Adrenal gland (tissue), 9 donors: ENCODE measurements at regions not wholly inside any gene's neighbourhood (a gene's known extent, or its start where the extent isn't known, plus 50 kb on each side); places are given as distances from the start of the nearest gene placed in this dataset.

Experiments
- DNase-seq, 7 donors: peaks; one replicate each; pipeline ENCODE4 v3.0.0-alpha.2; 2019 to 2020
- H3K27ac ChIP-seq, 5 donors: fragments of 200-600 bp; sonication (generic) in 4 of 5; 1 replicate in 3 of 5; 2 replicates in 2 of 5; pipeline versions ENCODE4 v1.5.1 to v1.8.0; 2016 to 2020; ENCODE audit warnings: mild to moderate bottlenecking in 1 of 5
- H3K27me3 ChIP-seq: fragments of 200-600 bp; 2 replicates; pipeline ENCODE4 v1.8.0; 2021
- H3K36me3 ChIP-seq, 2 donors: fragments of 200-600 bp; replicated peaks in 1 of 2; 1 replicate in 1 of 2; 2 replicates in 1 of 2; pipeline versions ENCODE4 v1.5.1 to v1.8.0; 2018 to 2022
- H3K4me1 ChIP-seq, 2 donors: fragments of 200-600 bp; replicated peaks in 1 of 2; 1 replicate in 1 of 2; 2 replicates in 1 of 2; pipeline versions ENCODE4 v1.5.1 to v1.8.0; 2018 to 2021
- H3K4me3 ChIP-seq, 4 donors: fragments of 200-600 bp; sonication (generic) in 3 of 4; one replicate each; pipeline ENCODE4 v1.5.1; 2016 to 2018
- H3K9me3 ChIP-seq, 3 donors: fragments of 200-600 bp; sonication (generic) in 1 of 3; replicated peaks in 1 of 3; 1 replicate in 2 of 3; 2 replicates in 1 of 3; pipeline versions ENCODE4 v1.5.1 to v1.8.0; 2016 to 2021
- CTCF ChIP-seq, 6 experiments: fragments of 450-650 bp in 4 of 6; fragments of 200-600 bp in 2 of 6; sonication (generic) in 1 of 6; IDR thresholded peaks; 1 replicate in 5 of 6; 2 replicates in 1 of 6; pipeline versions ENCODE4 v1.5.1 to v1.8.0; 2016 to 2021; ENCODE audit warnings: antibody characterized with exemption in 6 of 6, mild to moderate bottlenecking in 2 of 6, moderate library complexity in 1 of 6
- POLR2A ChIP-seq, 2 donors: fragments of 450-650 bp; IDR thresholded peaks; one replicate each; pipeline ENCODE4 v1.6.1; 2017; ENCODE audit warnings: antibody characterized with exemption in 2 of 2, mild to moderate bottlenecking in 2 of 2, moderate library complexity in 1 of 2
- WGBS, 4 donors: extraction: QIAGEN DNeasy Blood & Tissue Kit in 2 of 4; methylation state at CpG; one replicate each; pipeline versions ENCODE4 v1.1.5 to v1.1.7; 2013 to 2017; 5-methylcytosine and 5-hydroxymethylcytosine counted together
- intact Hi-C, 2 donors: fragments of 100-400 bp; cut with DNase I; formaldehyde crosslinking; loops; one replicate each; pipeline versions ENCODE4 v1.14.1 to v1.15.0; 2022 to 2023
- donor health status: healthy with polysubstance abuse.
- donor health status: Bipolar disorder and iron deficiency.
- donor health status: DM: yes; HTN: yes; CAD: no.
- donor health status: DM: no; HTN: no; CAD: no.
- donor health status: DM: no; HTN: no; CAD: no.

- TF ChIP-seq CTCF (IDR thresholded peaks at IDR 0.05) (no peak), POLR2A (IDR thresholded peaks at IDR 0.05) (no peak)
- Histone ChIP-seq H3K27ac (no peak overlapping the region), H3K9me3 (no peaks in the 10 kb centered on the region), H3K4me3 (no peak overlapping the region), H3K4me1 (no peaks in the 10 kb centered on the region), H3K27me3 (no peaks in the 10 kb centered on the region), H3K36me3 (no peaks in the 10 kb centered on the region)
- intact Hi-C loops = no loop called here
- no peak for DNase-seq
- WGBS, 4 donors = 78 to 88% (median 80%) methylated on average over 2 of the region's 2 CpGs
Measured at GRCh38 chr1:221873673-221874072, 131.8 kb upstream of the DUSP10 start.

- WGBS, 4 donors = 71 to 91% (median 88%) methylated on average over 6 of the region's 6 CpGs
- Histone ChIP-seq H3K9me3 (no peaks in the 10 kb centered on the region), H3K4me3 (no peak overlapping the region), H3K27me3 (no peaks in the 10 kb centered on the region), H3K4me1 (no peaks in the 10 kb centered on the region), H3K36me3 (no peaks in the 10 kb centered on the region), H3K27ac (no peak overlapping the region)
- no peak for DNase-seq
- no peak for TF ChIP-seq POLR2A (IDR thresholded peaks at IDR 0.05)
- TF ChIP-seq CTCF (IDR thresholded peaks at IDR 0.05) = no peak
- intact Hi-C loops = no loop called here
Measured at GRCh38 chr1:221871056-221871455, 129.2 kb upstream of the DUSP10 start.

GRCh38 chr1:221869779-221870178, 127.9 kb upstream of the DUSP10 start:
- intact Hi-C loops = no loop called here
- H3K9me3 ChIP-seq = no peaks in the 10 kb centered on the region
- H3K27me3 ChIP-seq = no peaks in the 10 kb centered on the region
- no peak overlapping the region for H3K27ac ChIP-seq
- 86 to 92% (median 90%) methylated on average over 3 of the region's 3 CpGs for WGBS, 4 donors
- DNase-seq = no peak
- no peak overlapping the region for H3K4me3 ChIP-seq
- H3K4me1 ChIP-seq = no peaks in the 10 kb centered on the region
- TF ChIP-seq CTCF (IDR thresholded peaks at IDR 0.05) = no peak
- TF ChIP-seq POLR2A (IDR thresholded peaks at IDR 0.05) = no peak
- H3K36me3 ChIP-seq = no peaks in the 10 kb centered on the region

GRCh38 chr1:221868593-221869303, 126.9 kb upstream of the DUSP10 start:
- intact Hi-C loops = no loop called here
- Histone ChIP-seq H3K4me1 (no peaks in the 10 kb centered on the region), H3K27me3 (no peaks in the 10 kb centered on the region), H3K27ac (no peak overlapping the region), H3K36me3 (no peaks in the 10 kb centered on the region), H3K4me3 (no peak overlapping the region), H3K9me3 (no peaks in the 10 kb centered on the region)
- TF ChIP-seq POLR2A (IDR thresholded peaks at IDR 0.05) (no peak), CTCF (IDR thresholded peaks at IDR 0.05) (no peak)
- WGBS, 4 donors = 73 to 82% (median 75%) methylated on average over 3 of the region's 3 CpGs
- no peak for DNase-seq
